ENCODE measurements at regions not wholly inside any gene's neighbourhood (a gene's known extent, or its start where the extent isn't known, plus 50 kb on each side); places are given as distances from the start of the nearest gene placed in this dataset.

GRCh38 chr22:47275605-47276449 lies 513.4 kb downstream of the TBC1D22A start:
- no peak for DNase-seq

DNA sequence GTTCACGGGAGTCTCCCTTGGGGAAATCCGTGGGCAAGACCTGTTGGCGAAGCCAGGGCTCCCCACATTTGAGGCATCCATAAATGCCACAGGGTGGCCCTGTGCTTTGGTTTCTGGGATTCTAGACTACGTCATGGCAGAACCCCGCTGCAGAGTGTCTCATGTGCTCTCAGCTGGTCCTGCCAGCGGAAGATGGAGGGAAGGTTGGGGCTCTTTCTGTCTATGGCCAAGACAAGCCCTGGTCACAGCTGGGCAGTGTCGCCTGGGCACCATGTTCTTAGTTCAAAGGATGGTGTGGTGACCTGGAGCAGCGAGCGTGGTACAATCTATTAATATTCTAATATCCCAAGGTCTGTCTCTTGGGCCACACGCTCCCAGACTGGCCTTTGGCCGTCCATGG lies 511.7 kb downstream of the TBC1D22A start:
- DNase-seq = no peak

- DNase-seq = no peak
Observed at GRCh38 chr22:47270463-47271135, 508.1 kb downstream of the TBC1D22A start.

GRCh38 chr22:47269516-47270088 lies 507.2 kb downstream of the TBC1D22A start:
- DNase-seq = no peak

- DNase-seq = no peak
Observed at GRCh38 chr22:47267513-47268282, 505.2 kb downstream of the TBC1D22A start.

DNA sequence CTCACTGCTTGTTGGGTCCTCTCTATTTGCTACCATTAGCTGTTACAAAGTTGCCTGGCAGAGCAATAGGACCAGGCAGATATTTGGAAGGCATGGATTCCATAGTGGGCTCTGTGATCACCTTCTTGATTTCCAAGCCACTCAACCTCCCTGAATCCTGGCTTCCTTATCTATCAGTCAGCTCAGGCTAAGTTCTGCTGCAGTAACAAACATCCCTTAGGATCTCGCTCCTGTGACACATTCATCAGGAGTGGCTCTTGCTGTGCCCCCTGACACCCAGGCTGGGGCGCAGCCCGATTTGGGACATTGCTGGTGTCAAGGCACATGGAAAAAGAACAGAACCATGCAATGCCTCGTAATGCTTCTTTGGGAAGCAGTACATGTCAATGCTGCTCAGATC lies 503.9 kb downstream of the TBC1D22A start:
- no peak for DNase-seq

- DNase-seq = no peak
Observed at GRCh38 chr22:47260551-47260950, 498.1 kb downstream of the TBC1D22A start.

DNA sequence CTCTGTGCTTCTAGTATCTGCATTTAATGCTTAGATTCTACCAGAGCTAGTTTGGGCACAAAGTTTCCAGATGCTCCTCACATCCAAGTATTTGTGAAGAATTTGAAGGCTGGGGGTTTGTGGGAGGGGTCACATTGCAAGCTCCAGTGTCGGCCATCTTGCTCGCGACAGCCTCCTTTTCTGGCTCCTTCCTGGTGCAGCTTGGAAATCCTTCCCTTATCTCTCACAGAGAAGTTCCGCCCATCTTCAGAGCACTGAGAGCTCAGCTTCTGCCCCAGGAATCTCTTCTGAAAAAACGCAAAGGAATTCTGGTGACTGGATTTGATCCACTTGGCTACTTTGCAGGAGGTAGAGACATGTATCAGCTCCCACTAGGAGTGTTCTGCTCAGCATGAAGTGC lies 497.5 kb downstream of the TBC1D22A start:
- DNase-seq = no peak

DNA sequence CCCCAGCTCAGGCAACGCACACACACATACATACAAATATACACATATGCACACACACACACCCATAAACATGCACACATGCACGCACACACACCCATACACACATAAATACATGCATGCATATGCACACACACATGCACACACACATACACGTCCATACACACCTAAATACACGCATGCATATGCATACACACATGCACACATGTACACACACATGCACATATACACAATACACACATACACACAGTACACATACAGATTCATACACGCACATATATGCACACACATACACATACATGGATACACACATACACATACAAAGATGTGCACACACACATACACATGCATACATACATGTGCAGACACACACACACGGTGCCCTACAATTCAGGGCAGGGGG lies 496.6 kb downstream of the TBC1D22A start:
- no peak for DNase-seq

- no peak for DNase-seq
Observed at GRCh38 chr22:47257976-47258375, 495.5 kb downstream of the TBC1D22A start.

DNA sequence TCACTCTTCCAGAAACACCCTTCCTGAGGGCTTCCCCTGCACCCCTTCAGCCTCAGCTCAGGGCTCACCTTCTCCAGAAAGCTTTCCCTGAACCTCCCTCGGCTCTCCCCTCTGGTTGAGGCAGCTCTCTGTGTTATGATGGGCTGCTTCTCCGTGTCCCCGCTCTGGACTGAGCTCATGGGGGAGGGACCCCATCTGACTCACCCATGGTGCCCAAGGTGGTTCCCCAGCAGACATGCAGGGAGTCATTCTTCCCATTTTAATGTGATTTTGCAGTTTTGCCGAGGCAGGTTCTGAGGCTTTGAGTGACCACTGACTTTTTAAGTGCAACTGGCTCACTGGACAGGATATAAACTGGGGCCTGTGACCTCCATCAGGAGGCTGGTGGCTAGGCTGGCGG lies 495.1 kb downstream of the TBC1D22A start:
- DNase-seq = no peak

DNA sequence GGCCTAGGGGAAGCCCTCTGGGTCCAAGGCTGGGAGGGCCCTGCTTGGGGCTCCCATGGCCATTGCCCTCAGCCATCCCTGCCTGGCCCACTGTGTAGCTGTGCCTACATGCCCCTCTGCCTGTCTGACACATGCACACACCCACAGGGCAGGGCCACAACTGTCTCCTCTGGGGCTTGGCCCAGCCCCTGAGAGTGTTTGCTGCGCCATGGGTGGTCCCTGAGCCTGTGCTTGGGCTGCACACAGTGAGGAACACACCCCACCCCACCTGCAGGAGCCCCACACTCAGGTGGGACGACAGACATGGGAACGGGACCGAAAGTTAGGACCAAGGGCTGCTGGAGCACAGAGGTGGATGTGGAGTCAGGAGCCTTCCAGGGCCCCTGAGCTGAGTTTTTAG lies 489.5 kb downstream of the TBC1D22A start:
- no peak for DNase-seq

DNA sequence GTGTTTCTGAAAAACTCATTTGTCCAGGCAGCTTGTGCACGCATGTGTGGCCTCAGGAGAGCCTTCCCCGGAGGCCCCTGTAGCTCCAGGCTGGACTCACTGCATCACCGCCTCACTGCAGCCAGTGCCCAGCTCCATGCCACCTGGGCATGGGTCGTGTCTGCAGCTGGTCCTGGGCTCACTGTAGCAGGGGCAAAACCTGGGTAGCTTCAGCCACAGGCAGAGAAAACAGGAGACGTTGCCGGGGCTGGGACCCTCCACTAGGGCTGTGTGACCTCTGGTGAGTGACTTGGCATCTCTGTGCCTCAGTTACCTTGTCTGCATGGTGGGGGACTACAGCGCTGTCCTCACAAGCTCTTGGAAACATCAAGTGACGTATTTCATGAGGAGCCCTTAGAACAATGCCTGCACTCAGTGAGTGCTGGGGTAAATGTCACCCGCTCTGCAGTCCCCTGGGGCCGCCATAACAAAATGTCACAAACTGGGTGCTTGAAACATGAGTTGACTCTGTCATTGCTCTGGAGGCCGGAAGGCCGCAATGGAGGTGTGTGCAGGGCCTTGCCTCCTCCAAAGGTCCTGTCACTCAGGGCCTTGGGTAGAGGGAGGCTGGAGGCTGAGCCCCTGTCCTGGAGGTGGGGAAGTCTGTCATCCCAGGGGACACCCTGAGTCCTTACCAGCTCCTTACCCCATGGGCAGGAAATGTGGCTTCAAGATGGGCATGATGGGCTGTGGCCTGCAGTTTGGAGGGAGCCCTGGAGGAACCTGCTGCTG lies 488.7 kb downstream of the TBC1D22A start:
- DNase-seq = no peak

DNA sequence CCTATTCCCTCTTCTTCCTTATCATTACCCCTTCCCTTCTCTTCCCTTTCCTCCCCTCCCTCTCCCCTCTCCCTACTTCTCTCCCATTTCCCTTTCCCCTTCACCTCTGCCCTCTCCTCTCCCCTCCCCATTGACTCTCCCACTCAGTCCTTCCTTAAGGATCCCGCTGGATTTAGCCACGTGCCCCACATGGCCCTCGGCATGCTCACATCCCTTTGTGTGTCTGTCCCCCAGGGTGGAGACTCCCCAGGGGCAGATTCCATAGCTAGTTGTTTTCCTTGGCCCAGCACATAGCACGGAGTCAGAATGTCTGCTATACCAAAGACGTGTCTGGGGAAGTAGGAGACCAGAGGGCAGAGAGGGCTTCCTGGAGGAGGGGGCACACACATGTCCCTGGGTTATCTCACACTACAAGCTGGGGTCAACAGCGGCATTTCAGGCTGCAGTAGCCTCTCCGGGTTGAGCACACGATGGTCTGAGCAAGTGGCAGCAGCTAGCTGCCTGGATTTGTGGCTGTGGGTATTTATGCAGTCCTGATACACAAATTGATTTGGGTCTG lies 487.0 kb downstream of the TBC1D22A start:
- no peak for DNase-seq

DNA sequence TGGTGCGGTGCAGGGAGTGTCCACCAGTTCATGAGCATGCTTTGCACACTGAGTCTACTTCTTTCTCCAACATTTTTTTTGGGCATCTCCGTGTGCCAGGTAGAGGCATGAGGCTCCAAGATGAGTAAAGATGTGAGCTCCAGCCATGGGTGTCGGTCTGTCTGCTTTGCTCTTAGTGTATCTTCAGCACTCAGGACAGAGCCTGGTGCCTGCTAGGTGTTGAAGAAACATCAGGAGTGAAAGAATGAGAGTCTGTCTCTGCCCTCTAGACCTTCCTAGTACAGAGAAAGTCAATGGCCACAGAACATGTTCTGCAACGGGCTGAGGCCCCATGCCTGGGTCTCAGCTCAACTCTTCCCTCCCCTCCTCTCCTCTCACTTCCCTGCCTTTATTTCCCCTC lies 486.5 kb downstream of the TBC1D22A start:
- DNase-seq = no peak

GRCh38 chr22:47247579-47248240 lies 485.3 kb downstream of the TBC1D22A start:
- peak in 6 of 51 donors; percentile 1 to 18 (median 7) for DNase-seq

DNA sequence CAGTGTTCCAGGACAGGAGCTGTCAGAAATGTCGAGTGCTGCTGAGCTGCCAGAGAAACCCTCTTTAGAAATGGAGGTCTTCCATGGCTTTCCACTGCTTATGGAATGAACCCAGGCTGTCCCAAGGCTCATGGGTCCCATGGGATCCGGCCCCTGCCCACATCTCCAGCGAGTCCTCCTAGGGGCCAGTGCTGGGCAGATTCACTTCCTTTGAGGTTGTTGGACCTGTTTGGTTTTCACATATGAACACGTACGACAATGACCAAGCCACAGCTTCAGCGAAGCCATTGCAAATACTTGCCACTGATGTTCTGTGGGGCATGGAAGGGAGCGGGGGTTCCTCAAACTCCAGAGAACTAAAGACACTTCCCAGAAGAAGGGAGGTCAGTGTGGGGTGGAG lies 483.3 kb downstream of the TBC1D22A start:
- no peak for DNase-seq

DNA sequence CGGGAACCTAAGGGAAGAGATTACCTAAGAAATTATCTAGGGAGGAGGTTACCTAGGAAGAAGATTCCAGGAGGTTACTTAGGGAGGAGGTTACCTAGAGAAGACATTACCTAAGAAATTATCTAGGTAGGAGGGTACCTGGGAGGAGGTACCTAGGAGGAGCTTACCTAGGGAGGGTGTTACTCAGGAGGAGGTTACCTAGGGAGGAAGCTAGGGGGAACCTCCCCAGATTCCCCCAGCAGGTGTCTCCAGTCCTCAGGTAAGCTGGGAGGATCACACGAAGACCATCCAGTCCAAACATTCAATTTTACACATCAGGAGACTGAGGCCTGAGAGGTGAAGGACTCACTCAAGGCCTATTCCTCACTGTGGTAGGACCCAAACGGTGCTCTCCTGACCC lies 482.8 kb downstream of the TBC1D22A start:
- DNase-seq = no peak

- no peak for DNase-seq
Observed at GRCh38 chr22:47240116-47240515, 477.7 kb downstream of the TBC1D22A start.

DNA sequence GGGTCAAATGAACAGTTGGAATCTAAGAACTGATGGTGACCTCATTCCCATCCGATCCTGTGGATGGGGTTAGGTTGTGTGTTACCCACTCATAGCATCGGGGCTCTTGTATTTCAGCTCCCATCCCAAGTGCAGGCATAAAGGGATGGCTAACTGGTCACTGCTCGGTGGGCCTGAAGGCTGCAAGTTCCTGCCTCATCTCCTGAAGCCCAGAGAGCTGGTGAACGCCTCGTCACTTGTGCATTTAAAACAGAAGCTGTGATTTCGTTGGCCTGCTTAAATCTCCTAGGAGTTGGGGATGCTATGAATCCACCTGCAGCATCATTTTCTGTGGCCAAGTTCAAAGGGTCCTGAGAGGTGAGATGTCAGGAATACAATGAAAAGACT lies 477.0 kb downstream of the TBC1D22A start:
- no peak for DNase-seq

Data from hypothalamus (tissue), 51 donors.